ENCODE measurements at regions not wholly inside any gene's neighbourhood (a gene's known extent, or its start where the extent isn't known, plus 50 kb on each side); places are given as distances from the start of the nearest gene placed in this dataset.

GRCh38 chrX:77143907-77144306 lies 303.3 kb upstream of the FGF16 start:
- TF ChIP-seq CTCF (conservative IDR thresholded peaks at IDR 0.05 in 1 of 2, IDR thresholded peaks at IDR 0.05 in 1 of 2; ENCODE audit: extremely low read depth in 1 of 2, insufficient read depth in 1 of 2, low read depth in 1 of 2, low read length in 2 of 2) = no peak
- TF ChIP-seq EZH2 (IDR thresholded peaks at IDR 0.05; ENCODE audit: borderline replicate concordance, low read length) = no peak

Measured in mammary epithelial cell (primary cell).